ENCODE measurements at regions not wholly inside any gene's neighbourhood (a gene's known extent, or its start where the extent isn't known, plus 50 kb on each side); places are given as distances from the start of the nearest gene placed in this dataset.

DNA sequence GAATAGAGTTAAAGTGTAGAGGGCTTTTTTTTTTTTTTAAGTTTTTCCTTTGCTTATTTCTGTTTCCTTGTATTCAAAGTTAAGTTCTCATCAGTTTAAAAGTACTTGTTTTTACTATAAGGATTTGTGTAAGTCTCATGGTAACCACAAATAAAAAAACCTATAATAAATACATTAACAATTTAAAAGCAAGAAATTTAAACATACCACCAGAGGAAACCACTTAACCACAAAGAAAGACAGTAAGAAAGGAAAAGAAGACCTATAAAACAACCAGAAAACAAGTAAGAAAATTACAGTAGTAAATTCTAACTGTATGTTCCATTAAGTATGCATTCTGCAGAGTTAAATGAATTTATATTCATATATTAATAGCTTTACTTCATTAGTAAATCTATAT, 999.1 kb upstream of the ATXN8OS start:
- Histone ChIP-seq H3K23me2 (ENCODE audit: low read depth, low read length) (no peaks in the 10 kb centered on the region), H3K9ac (replicated peaks in 1 of 4; ENCODE audit: extremely low read depth in 1 of 4, low read depth in 3 of 4, low read length in 3 of 4) (no peak overlapping the region), H2BK15ac (ENCODE audit: low read length) (no peak overlapping the region), H3K18ac (ENCODE audit: extremely low read depth, low read length) (no peak overlapping the region), H2BK12ac (ENCODE audit: low read depth, low read length) (no peak overlapping the region), H3K4me1 (replicated peaks in 1 of 4; ENCODE audit: control insufficient read depth in 3 of 4, insufficient read depth in 4 of 4, low read length in 3 of 4) (no peaks in the 10 kb centered on the region), H4K5ac (ENCODE audit: insufficient read length, low read depth, low read length) (no peak overlapping the region), H3K4ac (replicated peaks; ENCODE audit: insufficient read length, low read depth, low read length) (no peak overlapping the region), H3K79me2 (ENCODE audit: control insufficient read depth in 1 of 2, insufficient read depth in 2 of 2, low read length in 2 of 2) (no peaks in the 10 kb centered on the region), H4K91ac (replicated peaks; ENCODE audit: insufficient read length, low read length) (no peak overlapping the region), H2BK5ac (ENCODE audit: low read depth, low read length) (no peak overlapping the region), H2AFZ (ENCODE audit: low read length) (no peak overlapping the region), H2BK20ac (ENCODE audit: low read length) (no peak overlapping the region), H3K9me3 (ENCODE audit: insufficient read depth in 2 of 2, low read depth in 1 of 2, low read length in 1 of 2) (no peaks in the 10 kb centered on the region), H2AK5ac (ENCODE audit: low read depth, low read length) (no peak overlapping the region), H4K20me1 (replicated peaks in 1 of 2; ENCODE audit: control insufficient read depth in 1 of 2, insufficient read depth in 2 of 2, low read length in 2 of 2) (no peaks in the 10 kb centered on the region), H4K8ac (ENCODE audit: extremely low read depth, insufficient read depth, low read length) (no peak overlapping the region), H3K27me3 (replicated peaks in 1 of 4; ENCODE audit: control insufficient read depth in 3 of 4, extremely low read depth in 1 of 4, insufficient read depth in 3 of 4, low read length in 3 of 4) (no peaks in the 10 kb centered on the region), H3K4me3 (ENCODE audit: extremely low read depth in 1 of 4, insufficient read depth in 2 of 4, low read depth in 3 of 4, low read length in 4 of 4) (no peak overlapping the region), H3K4me2 (ENCODE audit: insufficient read depth in 1 of 2, low read depth in 2 of 2, low read length in 2 of 2) (no peak overlapping the region), H3K23ac (ENCODE audit: insufficient read length) (no peak overlapping the region), H3K79me1 (ENCODE audit: low read depth, low read length) (no peaks in the 10 kb centered on the region), H3K56ac (replicated peaks; ENCODE audit: insufficient read length, low read depth, low read length) (no peak overlapping the region), H2BK120ac (replicated peaks; ENCODE audit: low read depth, low read length) (no peak overlapping the region), H3K27ac (ENCODE audit: low read depth, low read length) (no peak overlapping the region), H3K36me3 (ENCODE audit: control insufficient read depth in 2 of 4, insufficient read depth in 4 of 4, low read length in 3 of 4) (no peaks in the 10 kb centered on the region; a peak in 1 of 8 replicates), H3K14ac (ENCODE audit: insufficient read length) (no peak overlapping the region)
- ChIA-PET POLR2A (ENCODE audit: partially characterized antibody) (no interaction called here), CTCF (ENCODE audit: partially characterized antibody) (interaction anchor here (0.7 kb wide), 1 partner anchor 1704 kb away, joined by 3 read pairs; no protein-coding TSS in a partner anchor)
- TF ChIP-seq BRCA1 (IDR thresholded peaks at IDR 0.05; ENCODE audit: low read depth, low read length) (no peak), TCF12 (IDR thresholded peaks at IDR 0.05; ENCODE audit: low read depth, low read length) (no peak), KDM1A (IDR thresholded peaks at IDR 0.05; ENCODE audit: borderline replicate concordance, low read length) (no peak), BCL11A (IDR thresholded peaks at IDR 0.05; ENCODE audit: low read depth in 2 of 2, low read length in 2 of 2) (no peak), TEAD4 (IDR thresholded peaks at IDR 0.05; ENCODE audit: low read depth, low read length) (no peak), HDAC2 (IDR thresholded peaks at IDR 0.05; ENCODE audit: borderline replicate concordance in 1 of 2, low read depth in 2 of 2, low read length in 2 of 2) (no peak), MAX (IDR thresholded peaks at IDR 0.05) (no peak), SIX5 (IDR thresholded peaks at IDR 0.05; ENCODE audit: low read depth, low read length) (no peak), POLR2AphosphoS5 (IDR thresholded peaks at IDR 0.05; ENCODE audit: low read depth, low read length) (no peak), PHF8 (conservative IDR thresholded peaks at IDR 0.05; ENCODE audit: low read depth, low read length) (no peak), SP1 (IDR thresholded peaks at IDR 0.05; ENCODE audit: low read depth, low read length) (no peak), BACH1 (IDR thresholded peaks at IDR 0.05; ENCODE audit: low read length) (no peak), NRF1 (IDR thresholded peaks at IDR 0.05; ENCODE audit: low read depth, low read length) (no peak), JUND (IDR thresholded peaks at IDR 0.05; ENCODE audit: low read length) (no peak), NANOG (IDR thresholded peaks at IDR 0.05; ENCODE audit: insufficient read depth, low read depth, low read length, poor library complexity, severe bottlenecking) (no peak)
- TF ChIP-seq, protein P1, sequence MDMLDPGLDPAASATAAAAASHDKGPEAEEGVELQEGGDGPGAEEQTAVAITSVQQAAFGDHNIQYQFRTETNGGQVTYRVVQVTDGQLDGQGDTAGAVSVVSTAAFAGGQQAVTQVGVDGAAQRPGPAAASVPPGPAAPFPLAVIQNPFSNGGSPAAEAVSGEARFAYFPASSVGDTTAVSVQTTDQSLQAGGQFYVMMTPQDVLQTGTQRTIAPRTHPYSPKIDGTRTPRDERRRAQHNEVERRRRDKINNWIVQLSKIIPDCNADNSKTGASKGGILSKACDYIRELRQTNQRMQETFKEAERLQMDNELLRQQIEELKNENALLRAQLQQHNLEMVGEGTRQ (IDR thresholded peaks at IDR 0.05; ENCODE audit: low read length): no peak
- FAIRE-seq (no peak), DNase-seq (ENCODE audit: low read depth in 1 of 2, low spot score in 2 of 2) (no peak)

Data from H1 (cell line).